Heart left ventricle (tissue), 16 donors: ENCODE measurements at regions not wholly inside any gene's neighbourhood (a gene's known extent, or its start where the extent isn't known, plus 50 kb on each side); places are given as distances from the start of the nearest gene placed in this dataset.

Experiments
- ATAC-seq, 4 donors: fragments of 200-7000 bp; cut with Tn5 transposase; one replicate each; pipeline ENCODE4 v1.9.1; 2020 to 2022; ENCODE audit warnings: moderate library complexity in 4 of 4, mild to moderate bottlenecking in 3 of 4, moderate number of reproducible peaks in 1 of 4
- DNase-seq, 5 donors: peaks; one replicate each; pipeline ENCODE4 v3.0.0-alpha.2; 2020
- H3K27ac ChIP-seq, 12 donors: fragments of 200-600 bp; sonication (generic) in 4 of 12; one replicate each; pipeline versions ENCODE4 v1.5.0 to v1.8.0; 2016 to 2022; ENCODE audit warnings: mild to moderate bottlenecking in 2 of 12
- H3K27me3 ChIP-seq, 9 donors: fragments of 200-600 bp; sonication (generic) in 2 of 9; one replicate each; pipeline versions ENCODE4 v1.5.1 to v1.8.0; 2016 to 2022; ENCODE audit warnings: mild to moderate bottlenecking in 3 of 9
- H3K36me3 ChIP-seq, 9 donors: fragments of 200-600 bp; sonication (generic) in 2 of 9; one replicate each; pipeline versions ENCODE4 v1.5.0 to v1.8.0; 2018 to 2022; ENCODE audit warnings: mild to moderate bottlenecking in 2 of 9
- H3K4me1 ChIP-seq, 12 donors: fragments of 200-600 bp; sonication (generic) in 4 of 12; one replicate each; pipeline versions ENCODE4 v1.5.0 to v1.8.0; 2016 to 2022; ENCODE audit warnings: mild to moderate bottlenecking in 3 of 12
- H3K4me3 ChIP-seq, 12 donors: fragments of 200-600 bp; sonication (generic) in 4 of 12; one replicate each; pipeline versions ENCODE4 v1.5.0 to v1.8.0; 2017 to 2022; ENCODE audit warnings: mild to moderate bottlenecking in 9 of 12, moderate library complexity in 4 of 12
- H3K9me3 ChIP-seq, 12 donors: fragments of 200-600 bp; sonication (generic) in 4 of 12; one replicate each; pipeline versions ENCODE4 v1.5.0 to v1.8.0; 2016 to 2022; ENCODE audit warnings: mild to moderate bottlenecking in 1 of 12
- CTCF ChIP-seq, 12 donors: fragments of 200-600 bp; sonication (generic) in 4 of 12; IDR thresholded peaks; one replicate each; pipeline versions ENCODE4 v1.5.0 to v1.8.0; 2018 to 2022; ENCODE audit warnings: antibody characterized with exemption in 12 of 12, mild to moderate bottlenecking in 5 of 12
- POLR2A ChIP-seq, 2 donors: fragments of 450-650 bp; IDR thresholded peaks; one replicate each; pipeline ENCODE4 v1.6.1; 2017; ENCODE audit warnings: antibody characterized with exemption in 2 of 2, mild to moderate bottlenecking in 2 of 2, moderate library complexity in 2 of 2
- WGBS, 4 donors: extraction: QIAGEN DNeasy Blood & Tissue Kit in 2 of 4; methylation state at CpG; one replicate each; pipeline versions ENCODE4 v1.1.5 to v1.1.7; 2013 to 2018; 5-methylcytosine and 5-hydroxymethylcytosine counted together
- intact Hi-C, 10 donors: fragments of 100-400 bp; cut with DNase I; formaldehyde crosslinking; loops; one replicate each; pipeline versions ENCODE4 v1.11.1 to v1.14.2; 2022
- donor health status: ischemic (EF 13 %, LVEDD 7.1; RV severe dilation, severe dysfunction).
- donor health status: healthy with polysubstance abuse.
- donor health status: DM: no; HTN: yes; CAD: no.
- donor health status: DM: no; HTN: no; CAD: no.
- donor health status: ischemic (EF 25% LVEDD 6.9; RV normal size, moderate dysfunction).
- donor health status: ischemic (EF 25% LVEDD 5.7; RV mildly dilated, moderate dysfunction).
- donor health status: healthy.
- donor health status: DM: yes; HTN: yes; CAD: no.
- donor health status: ischemic (EF 35%, LVEDD 5.7; RV mildly dilated, moderate dysfunction).
- donor health status: nonischemic (EF 11% LVEDD 7.7; RV severe dilation, severe dysfunction).
- donor health status: DM: yes; HTN: yes; CAD: no.
- donor health status: PGD.
- donor health status: ischemic (EF 29% LVEDD 5.4; RV normal size, mild dysfunction).
- donor health status: nonischemic (EF 23%, LVEDD 6.1; RV moderate dilation, normal function).

- H3K4me3 ChIP-seq: no peak overlapping the region
- no peak overlapping the region for H3K27ac ChIP-seq
- ATAC-seq (no peak), DNase-seq (no peak)
- no peaks in the 10 kb centered on the region for H3K27me3 ChIP-seq
- H3K9me3 ChIP-seq: peaks cover 0 to 43% (median 22%) of the 10 kb centered on the region in 12 donors
- no peak for TF ChIP-seq CTCF (IDR thresholded peaks at IDR 0.05)
- TF ChIP-seq POLR2A (IDR thresholded peaks at IDR 0.05): no peak
- no peaks in the 10 kb centered on the region for H3K36me3 ChIP-seq
- intact Hi-C loops: no loop called here
- no peaks in the 10 kb centered on the region for H3K4me1 ChIP-seq
Observed at GRCh38 chr4:84341559-84341958, 157.5 kb downstream of the NKX6-1 start.

- ATAC-seq (no peak), DNase-seq (no peak)
- no peak overlapping the region for H3K4me3 ChIP-seq
- WGBS, 4 donors: 60 to 82% (median 75%) methylated on average over 1 to 5 of the region's 5 CpGs
- no peaks in the 10 kb centered on the region for H3K27me3 ChIP-seq
- no peaks in the 10 kb centered on the region for H3K36me3 ChIP-seq
- H3K4me1 ChIP-seq: no peaks in the 10 kb centered on the region
- intact Hi-C loops: no loop called here
- peaks cover 0 to 27% (median 13%) of the 10 kb centered on the region in 12 donors for H3K9me3 ChIP-seq
- no peak overlapping the region for H3K27ac ChIP-seq
- TF ChIP-seq POLR2A (IDR thresholded peaks at IDR 0.05) (no peak), CTCF (IDR thresholded peaks at IDR 0.05) (no peak)
Observed at GRCh38 chr4:84338367-84338766, 160.7 kb downstream of the NKX6-1 start.

- H3K36me3 ChIP-seq: no peaks in the 10 kb centered on the region
- H3K27ac ChIP-seq: no peak overlapping the region
- WGBS, 4 donors: 56 to 63% (median 60%) methylated on average over 3 of the region's 3 CpGs
- H3K4me3 ChIP-seq: no peak overlapping the region
- DNase-seq (no peak), ATAC-seq (no peak)
- intact Hi-C loops: no loop called here
- no peaks in the 10 kb centered on the region for H3K4me1 ChIP-seq
- peaks cover 0 to 15% (median 3%) of the 10 kb centered on the region in 12 donors for H3K9me3 ChIP-seq
- no peak for TF ChIP-seq POLR2A (IDR thresholded peaks at IDR 0.05)
- TF ChIP-seq CTCF (IDR thresholded peaks at IDR 0.05): no peak
- H3K27me3 ChIP-seq: no peaks in the 10 kb centered on the region
Observed at GRCh38 chr4:84336964-84337705, 162.0 kb downstream of the NKX6-1 start.

GRCh38 chr4:84327526-84327925, 171.6 kb downstream of the NKX6-1 start:
- Histone ChIP-seq H3K9me3 (peaks cover 0 to 12% (median 0%) of the 10 kb centered on the region in 12 donors), H3K27ac (no peak overlapping the region), H3K27me3 (no peaks in the 10 kb centered on the region), H3K4me3 (no peak overlapping the region), H3K36me3 (no peaks in the 10 kb centered on the region), H3K4me1 (no peaks in the 10 kb centered on the region)
- no peak for TF ChIP-seq CTCF (IDR thresholded peaks at IDR 0.05)
- TF ChIP-seq POLR2A (IDR thresholded peaks at IDR 0.05): no peak
- DNase-seq (no peak), ATAC-seq (no peak)
- intact Hi-C loops: no loop called here
